Keratinocyte (primary cell): ENCODE measurements at regions not wholly inside any gene's neighbourhood (a gene's known extent, or its start where the extent isn't known, plus 50 kb on each side); places are given as distances from the start of the nearest gene placed in this dataset.

Experiments used
- DNase-seq: peaks from one replicate; pipeline ENCODE4 v3.0.0-alpha.2; 2011; ENCODE audit warnings: low read depth, missing footprints, low spot score
- FAIRE-seq: peaks from 2 replicates; lab custom pipeline; 2011; peaks lifted over from hg19 to GRCh38; lab: Jason Lieb, UNC
- H2AFZ ChIP-seq: 2 replicates; pipeline ENCODE4 v1.6.0; 2012; ENCODE audit warnings: low read length, control low read depth, inconsistent platforms; ENCODE audit not compliant: control insufficient read depth
- H3K27ac ChIP-seq: 2 replicates; pipeline ENCODE4 v1.5.1; 2011; ENCODE audit warnings: low read length; ENCODE audit not compliant: control insufficient read depth, insufficient read depth
- H3K27me3 ChIP-seq: 3 replicates; pipeline ENCODE4 v1.6.0; 2011; ENCODE audit warnings: low read length; ENCODE audit not compliant: control insufficient read depth, insufficient read depth; ENCODE audit errors: extremely low read depth
- H3K36me3 ChIP-seq, 2 experiments: 2 replicates in 1 of 2; 3 replicates in 1 of 2; pipeline ENCODE4 v1.5.1; 2011; ENCODE audit warnings: low read length in 2 of 2, mild to moderate bottlenecking in 1 of 2; ENCODE audit not compliant: control insufficient read depth in 2 of 2, insufficient read depth in 2 of 2; ENCODE audit errors: extremely low read depth in 1 of 2
- H3K4me1 ChIP-seq: 3 replicates; pipeline ENCODE4 v1.5.1; 2011; ENCODE audit warnings: low read length; ENCODE audit not compliant: control insufficient read depth, insufficient read depth; ENCODE audit errors: extremely low read depth
- H3K4me2 ChIP-seq: 3 replicates; pipeline ENCODE4 v1.6.0; 2011; ENCODE audit warnings: low read depth, low read length; ENCODE audit not compliant: control insufficient read depth, insufficient read depth; ENCODE audit errors: extremely low read depth
- H3K4me3 ChIP-seq, 3 experiments: fragments of 200-600 bp in 1 of 3; sonication (generic) in 1 of 3; 2 replicates in 2 of 3; 3 replicates in 1 of 3; pipeline ENCODE4 v1.5.1; 2011 to 2016; ENCODE audit warnings: low read length in 3 of 3, mild to moderate bottlenecking in 3 of 3, control low read depth in 2 of 3, inconsistent platforms in 1 of 3, low read depth in 1 of 3, mixed read lengths in 1 of 3, mixed run types in 1 of 3, moderate library complexity in 1 of 3; ENCODE audit not compliant: control insufficient read depth in 2 of 3, insufficient read depth in 2 of 3; ENCODE audit errors: extremely low read depth in 1 of 3
- H3K79me2 ChIP-seq: 2 replicates; pipeline ENCODE4 v1.6.0; 2012; ENCODE audit warnings: low read length; ENCODE audit not compliant: control insufficient read depth, insufficient read depth
- H3K9ac ChIP-seq: 3 replicates; pipeline ENCODE4 v1.6.0; 2011; ENCODE audit warnings: low read length; ENCODE audit not compliant: control insufficient read depth, insufficient read depth; ENCODE audit errors: extremely low read depth
- H3K9me1 ChIP-seq: 3 replicates; pipeline ENCODE4 v1.6.0; 2011; ENCODE audit warnings: low read length; ENCODE audit not compliant: control insufficient read depth, insufficient read depth; ENCODE audit errors: extremely low read depth
- H3K9me3 ChIP-seq: 2 replicates; pipeline ENCODE4 v1.5.1; 2012; ENCODE audit warnings: low read depth, low read length; ENCODE audit not compliant: control insufficient read depth
- H4K20me1 ChIP-seq: 3 replicates; pipeline ENCODE4 v1.6.0; 2011; ENCODE audit warnings: low read length; ENCODE audit not compliant: control insufficient read depth, insufficient read depth; ENCODE audit errors: extremely low read depth
- CTCF ChIP-seq, 3 experiments: IDR thresholded peaks in 1 of 3; conservative IDR thresholded peaks in 1 of 3; optimal IDR thresholded peaks in 1 of 3; 2 replicates in 2 of 3; 3 replicates in 1 of 3; pipeline versions ENCODE3 to v1.5.1; 2011; ENCODE audit warnings: low read length in 3 of 3, mild to moderate bottlenecking in 3 of 3, moderate library complexity in 2 of 3, control low read depth in 1 of 3, inconsistent platforms in 1 of 3; ENCODE audit not compliant: insufficient read depth in 2 of 3; ENCODE audit errors: extremely low read depth in 1 of 3
- EZH2 ChIP-seq: IDR thresholded peaks from one replicate; pipeline ENCODE4 v1.6.1; 2012; ENCODE audit warnings: inconsistent platforms, mild to moderate bottlenecking, low read length, moderate library complexity
- dilution Hi-C: fragments of 300-500 bp; cut with MboI; formaldehyde crosslinking; loops from one replicate; pipeline ENCODE4 v1.7.0; 2020; ENCODE audit warnings: low sequenced_read_pairs; ENCODE audit not compliant: extremely low pct_ligation_motif_present

- Histone ChIP-seq H3K36me3 (no peaks in the 10 kb centered on the region), H3K9ac (no peak overlapping the region), H2AFZ (no peak overlapping the region), H3K4me3 (no peak overlapping the region), H3K27me3 (no peaks in the 10 kb centered on the region), H3K4me2 (no peak overlapping the region), H4K20me1 (no peaks in the 10 kb centered on the region), H3K79me2 (no peaks in the 10 kb centered on the region), H3K9me3 (no peaks in the 10 kb centered on the region), H3K4me1 (no peaks in the 10 kb centered on the region), H3K27ac (no peak overlapping the region), H3K9me1 (no peaks in the 10 kb centered on the region)
- dilution Hi-C loops: loop anchor here (25.0 kb wide), 1 partner anchor 250 kb away; no protein-coding TSS in a partner anchor
- FAIRE-seq (peak; percentile 90), DNase-seq (peak; percentile 36)
- peak; percentile 83 to 93 (median 90) for TF ChIP-seq CTCF (optimal IDR thresholded peaks at IDR 0.05 in 1 of 3, IDR thresholded peaks at IDR 0.05 in 1 of 3, conservative IDR thresholded peaks at IDR 0.05 in 1 of 3; ENCODE audit: extremely low read depth in 1 of 3, insufficient read depth in 2 of 3, low read length in 3 of 3)
- no peak for TF ChIP-seq EZH2
Observed at GRCh38 chr12:11486623-11487444, 91.5 kb upstream of the PRB2 start.

- H3K9me3 ChIP-seq: no peaks in the 10 kb centered on the region
- H3K27me3 ChIP-seq: peaks cover 8% of the 10 kb centered on the region
- no peaks in the 10 kb centered on the region for H3K36me3 ChIP-seq
- no peak overlapping the region for H3K27ac ChIP-seq
- no peak overlapping the region for H3K9ac ChIP-seq
- H2AFZ ChIP-seq: no peak overlapping the region
- no peaks in the 10 kb centered on the region for H3K79me2 ChIP-seq
- no peak for TF ChIP-seq CTCF (optimal IDR thresholded peaks at IDR 0.05 in 1 of 3, IDR thresholded peaks at IDR 0.05 in 1 of 3, conservative IDR thresholded peaks at IDR 0.05 in 1 of 3; ENCODE audit: extremely low read depth in 1 of 3, insufficient read depth in 2 of 3, low read length in 3 of 3)
- H4K20me1 ChIP-seq: no peaks in the 10 kb centered on the region
- no peaks in the 10 kb centered on the region for H3K9me1 ChIP-seq
- no peaks in the 10 kb centered on the region for H3K4me1 ChIP-seq
- dilution Hi-C loops: loop anchor here (25.0 kb wide), 1 partner anchor 259 kb away; no protein-coding TSS in a partner anchor
- FAIRE-seq: no peak
- no peak overlapping the region for H3K4me2 ChIP-seq
- H3K4me3 ChIP-seq: no peak overlapping the region
- DNase-seq: no peak
Observed at GRCh38 chr12:11496157-11496851, 100.9 kb upstream of the PRB2 start.
